ENCODE measurements at regions not wholly inside any gene's neighbourhood (a gene's known extent, or its start where the extent isn't known, plus 50 kb on each side); places are given as distances from the start of the nearest gene placed in this dataset.

DNA sequence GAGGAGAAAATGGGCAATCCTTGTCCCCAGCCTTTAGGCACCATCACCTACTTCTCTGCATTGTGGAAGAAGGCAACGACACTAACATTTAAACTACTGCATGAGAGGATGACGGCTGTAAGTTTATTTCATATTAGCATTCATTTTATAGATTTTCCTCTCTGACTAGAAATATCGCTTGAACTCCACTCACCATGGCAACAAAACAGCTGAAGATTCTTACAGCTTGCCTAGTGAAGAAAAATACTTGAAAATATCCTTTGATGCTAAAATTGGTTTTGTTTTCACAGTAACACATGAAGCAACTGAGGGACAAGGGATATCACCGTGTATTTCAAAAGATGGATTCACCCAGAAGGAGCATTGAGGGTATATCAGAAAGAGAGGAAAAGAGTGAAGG, 284.3 kb downstream of the LIG4 start (continued):
- TF ChIP-seq, protein P1, sequence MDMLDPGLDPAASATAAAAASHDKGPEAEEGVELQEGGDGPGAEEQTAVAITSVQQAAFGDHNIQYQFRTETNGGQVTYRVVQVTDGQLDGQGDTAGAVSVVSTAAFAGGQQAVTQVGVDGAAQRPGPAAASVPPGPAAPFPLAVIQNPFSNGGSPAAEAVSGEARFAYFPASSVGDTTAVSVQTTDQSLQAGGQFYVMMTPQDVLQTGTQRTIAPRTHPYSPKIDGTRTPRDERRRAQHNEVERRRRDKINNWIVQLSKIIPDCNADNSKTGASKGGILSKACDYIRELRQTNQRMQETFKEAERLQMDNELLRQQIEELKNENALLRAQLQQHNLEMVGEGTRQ (IDR thresholded peaks at IDR 0.05; ENCODE audit: borderline replicate concordance, low read depth, low read length), result no peak
- no peak for TF ChIP-seq EP300 (IDR thresholded peaks at IDR 0.05; ENCODE audit: borderline replicate concordance in 1 of 2, low read depth in 1 of 2, low read length in 1 of 2)
- no peak for TF ChIP-seq YY1 (IDR thresholded peaks at IDR 0.05; ENCODE audit: low read depth)
- no peak for TF ChIP-seq CHD2 (IDR thresholded peaks at IDR 0.05; ENCODE audit: low read length, partially characterized antibody)
- no peak for TF ChIP-seq MEF2A (IDR thresholded peaks at IDR 0.05; ENCODE audit: borderline replicate concordance, low read depth)
- TF ChIP-seq, protein P2, sequence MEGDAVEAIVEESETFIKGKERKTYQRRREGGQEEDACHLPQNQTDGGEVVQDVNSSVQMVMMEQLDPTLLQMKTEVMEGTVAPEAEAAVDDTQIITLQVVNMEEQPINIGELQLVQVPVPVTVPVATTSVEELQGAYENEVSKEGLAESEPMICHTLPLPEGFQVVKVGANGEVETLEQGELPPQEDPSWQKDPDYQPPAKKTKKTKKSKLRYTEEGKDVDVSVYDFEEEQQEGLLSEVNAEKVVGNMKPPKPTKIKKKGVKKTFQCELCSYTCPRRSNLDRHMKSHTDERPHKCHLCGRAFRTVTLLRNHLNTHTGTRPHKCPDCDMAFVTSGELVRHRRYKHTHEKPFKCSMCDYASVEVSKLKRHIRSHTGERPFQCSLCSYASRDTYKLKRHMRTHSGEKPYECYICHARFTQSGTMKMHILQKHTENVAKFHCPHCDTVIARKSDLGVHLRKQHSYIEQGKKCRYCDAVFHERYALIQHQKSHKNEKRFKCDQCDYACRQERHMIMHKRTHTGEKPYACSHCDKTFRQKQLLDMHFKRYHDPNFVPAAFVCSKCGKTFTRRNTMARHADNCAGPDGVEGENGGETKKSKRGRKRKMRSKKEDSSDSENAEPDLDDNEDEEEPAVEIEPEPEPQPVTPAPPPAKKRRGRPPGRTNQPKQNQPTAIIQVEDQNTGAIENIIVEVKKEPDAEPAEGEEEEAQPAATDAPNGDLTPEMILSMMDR (IDR thresholded peaks at IDR 0.05), result no peak
- TF ChIP-seq GABPA (IDR thresholded peaks at IDR 0.05; ENCODE audit: low read depth), result no peak

GRCh38 chr13:107928762-107929161, 286.6 kb downstream of the LIG4 start:
- no peak overlapping the region for H3K4me3 ChIP-seq (ENCODE audit: low read depth in 2 of 2, low read length in 1 of 2)
- no peak overlapping the region for H3K4me2 ChIP-seq
- no peak overlapping the region for H3K9ac ChIP-seq
- H3K79me2 ChIP-seq (ENCODE audit: insufficient read depth), result no peaks in the 10 kb centered on the region
- no peak overlapping the region for H2AFZ ChIP-seq (ENCODE audit: low read depth)
- CTCF ChIA-PET, result no interaction called here
- POLR2A ChIA-PET, result no interaction called here
- H3K4me1 ChIP-seq (ENCODE audit: control insufficient read depth in 1 of 2, insufficient read depth in 2 of 2, low read depth in 1 of 2, low read length in 1 of 2), result no peaks in the 10 kb centered on the region
- no peaks in the 10 kb centered on the region for H3F3A ChIP-seq (replicated peaks; ENCODE audit: insufficient read depth)
- H3K9me3 ChIP-seq, result no peaks in the 10 kb centered on the region
- DNase-seq, result no peak
- H3K27ac ChIP-seq (ENCODE audit: low read depth in 2 of 2, low read length in 1 of 2), result no peak overlapping the region
- H4K20me1 ChIP-seq (ENCODE audit: insufficient read depth), result no peaks in the 10 kb centered on the region
- no peaks in the 10 kb centered on the region; the same call in 1 of the 2 replicates for H3K27me3 ChIP-seq (ENCODE audit: insufficient read depth)
- 63% methylated on average over 3 of the region's 3 CpGs for WGBS (ENCODE audit: low lambda C conversion rate)
- no peaks in the 10 kb centered on the region for H3K9me2 ChIP-seq
- TF ChIP-seq REST (IDR thresholded peaks at IDR 0.05; ENCODE audit: low read depth, low read length) (no peak), ZBTB33 (IDR thresholded peaks at IDR 0.05; ENCODE audit: borderline replicate concordance, low read depth) (no peak), FOXM1 (IDR thresholded peaks at IDR 0.05; ENCODE audit: low read depth) (no peak), PBX3 (IDR thresholded peaks at IDR 0.05) (no peak), EP300 (IDR thresholded peaks at IDR 0.05; ENCODE audit: borderline replicate concordance in 1 of 2, low read depth in 1 of 2, low read length in 1 of 2) (no peak), SMC3 (IDR thresholded peaks at IDR 0.05; ENCODE audit: low read depth, low read length) (no peak), SIN3A (IDR thresholded peaks at IDR 0.05; ENCODE audit: borderline replicate concordance, low read depth, low read length) (no peak)
- TF ChIP-seq, protein P3, sequence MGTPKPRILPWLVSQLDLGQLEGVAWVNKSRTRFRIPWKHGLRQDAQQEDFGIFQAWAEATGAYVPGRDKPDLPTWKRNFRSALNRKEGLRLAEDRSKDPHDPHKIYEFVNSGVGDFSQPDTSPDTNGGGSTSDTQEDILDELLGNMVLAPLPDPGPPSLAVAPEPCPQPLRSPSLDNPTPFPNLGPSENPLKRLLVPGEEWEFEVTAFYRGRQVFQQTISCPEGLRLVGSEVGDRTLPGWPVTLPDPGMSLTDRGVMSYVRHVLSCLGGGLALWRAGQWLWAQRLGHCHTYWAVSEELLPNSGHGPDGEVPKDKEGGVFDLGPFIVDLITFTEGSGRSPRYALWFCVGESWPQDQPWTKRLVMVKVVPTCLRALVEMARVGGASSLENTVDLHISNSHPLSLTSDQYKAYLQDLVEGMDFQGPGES (IDR thresholded peaks at IDR 0.05; ENCODE audit: low read depth, low read length), result no peak
- TF ChIP-seq, protein P2 (IDR thresholded peaks at IDR 0.05), result no peak
- H3K36me3 ChIP-seq (replicated peaks in 1 of 2; ENCODE audit: control insufficient read depth in 1 of 2, insufficient read depth in 2 of 2, low read length in 1 of 2), result no peaks in the 10 kb centered on the region
